Endodermal cell (in vitro differentiated cells): ENCODE measurements at regions not wholly inside any gene's neighbourhood (a gene's known extent, or its start where the extent isn't known, plus 50 kb on each side); places are given as distances from the start of the nearest gene placed in this dataset.

Experiments
- DNase-seq: peaks from one replicate; pipeline ENCODE4 v3.0.0-alpha.2; 2017
- H3K27ac ChIP-seq: 2 replicates; pipeline ENCODE4 v1.5.1; 2013; ENCODE audit warnings: mild to moderate bottlenecking, low read depth, low read length, moderate library complexity
- H3K27me3 ChIP-seq: 2 replicates; pipeline ENCODE4 v1.6.1; 2013; ENCODE audit warnings: mild to moderate bottlenecking, low read length, moderate library complexity; ENCODE audit not compliant: insufficient read depth, control insufficient read depth, poor library complexity, severe bottlenecking
- H3K36me3 ChIP-seq: 2 replicates; pipeline ENCODE4 v1.7.0; 2013; ENCODE audit warnings: mild to moderate bottlenecking, low read length, moderate library complexity; ENCODE audit not compliant: control insufficient read depth, insufficient read depth
- H3K4me1 ChIP-seq: one replicate; pipeline ENCODE4 v1.7.0; 2013; ENCODE audit warnings: low read length; ENCODE audit not compliant: control insufficient read depth, insufficient read depth
- H3K4me3 ChIP-seq: 2 replicates; pipeline ENCODE4 v1.5.1; 2013; ENCODE audit warnings: mild to moderate bottlenecking, low read length, moderate library complexity
- H3K9ac ChIP-seq: 2 replicates; pipeline ENCODE4 v1.6.1; 2013; ENCODE audit warnings: mild to moderate bottlenecking, low read length, moderate library complexity; ENCODE audit not compliant: poor library complexity, severe bottlenecking; ENCODE audit errors: extremely low read depth
- H3K9me3 ChIP-seq: 2 replicates; pipeline ENCODE4 v1.6.1; 2013; ENCODE audit warnings: mild to moderate bottlenecking, low read length, moderate library complexity; ENCODE audit not compliant: control insufficient read depth
- H3K27ac Mint-ChIP-seq: 2 replicates; pipeline ENCODE4 v1.8.0; 2020; ENCODE audit warnings: mixed read lengths
- H3K27me3 Mint-ChIP-seq: 2 replicates; pipeline ENCODE4 v1.8.0; 2021; ENCODE audit warnings: mild to moderate bottlenecking, mixed read lengths; ENCODE audit not compliant: insufficient read depth
- H3K36me3 Mint-ChIP-seq: 2 replicates; pipeline ENCODE4 v1.8.0; 2020; ENCODE audit warnings: low read depth, mixed read lengths
- H3K4me1 Mint-ChIP-seq: 2 replicates; pipeline ENCODE4 v1.8.0; 2020; ENCODE audit warnings: mixed read lengths
- H3K4me3 Mint-ChIP-seq: 2 replicates; pipeline ENCODE4 v1.8.0; 2020; ENCODE audit warnings: mild to moderate bottlenecking, moderate library complexity, mixed read lengths
- H3K9me3 Mint-ChIP-seq: 2 replicates; pipeline ENCODE4 v1.8.0; 2020; ENCODE audit warnings: mild to moderate bottlenecking, mixed read lengths
- WGBS, 2 experiments: methylation state at CpG; one replicate each; pipeline versions ENCODE4 v1.1.5 to v1.1.7; 2013; ENCODE audit warnings: missing lambda C conversion rate in 2 of 2, mixed read lengths in 1 of 2; ENCODE audit not compliant: insufficient coverage in 1 of 2, insufficient read length in 1 of 2; 5-methylcytosine and 5-hydroxymethylcytosine counted together
- TF ChIP-seq, protein P1 (sequence below): fragments of 200-600 bp; sonication (generic); conservative IDR thresholded peaks from 2 replicates; pipeline ENCODE4 v1.5.0; 2021; ENCODE audit warnings: antibody characterized with exemption, mild to moderate bottlenecking

DNA sequence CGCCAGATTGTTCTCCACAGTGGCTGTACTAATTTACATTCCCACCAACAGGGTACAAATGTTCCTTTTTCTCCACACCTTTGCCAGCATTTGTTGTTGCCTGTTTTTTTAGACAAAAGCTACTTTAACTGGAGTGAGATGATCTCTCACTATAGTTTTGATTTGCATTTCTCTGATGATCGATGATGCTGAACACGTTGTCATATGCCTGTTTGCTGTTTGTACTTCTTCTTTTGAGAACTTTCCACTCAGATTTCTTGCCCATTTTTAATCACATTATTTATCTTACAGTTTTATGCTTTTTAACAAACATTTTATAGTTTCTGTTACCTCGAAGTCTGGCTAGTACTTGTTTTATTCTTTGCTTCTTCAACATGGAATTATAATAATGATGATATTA, 643.7 kb upstream of the ALCAM start:
- H3K27me3 Mint-ChIP-seq = no peaks in the 10 kb centered on the region
- H3K4me3 ChIP-seq = no peak overlapping the region

DNA sequence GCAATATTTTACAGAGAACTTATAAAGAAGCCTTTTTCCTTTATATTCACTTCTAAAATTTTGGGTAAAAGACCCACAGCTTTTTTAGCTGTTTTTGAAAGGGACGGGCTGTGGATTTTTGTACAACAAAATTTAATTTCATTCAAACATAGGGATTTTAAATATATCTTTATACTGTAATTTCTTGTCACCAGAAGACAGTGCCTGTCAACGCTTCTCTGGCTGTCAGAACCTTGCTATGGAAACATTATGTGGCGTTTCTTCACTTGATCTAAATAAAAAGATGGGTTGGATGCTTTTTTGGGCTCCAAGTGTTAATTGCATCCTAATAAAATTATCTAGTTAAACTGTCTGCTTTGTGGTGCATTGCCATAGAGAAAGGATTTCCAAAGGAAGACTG, 635.6 kb upstream of the ALCAM start:
- no peaks in the 10 kb centered on the region for H3K27me3 Mint-ChIP-seq
- H3K27ac ChIP-seq = no peak overlapping the region
- TF ChIP-seq, protein P1, sequence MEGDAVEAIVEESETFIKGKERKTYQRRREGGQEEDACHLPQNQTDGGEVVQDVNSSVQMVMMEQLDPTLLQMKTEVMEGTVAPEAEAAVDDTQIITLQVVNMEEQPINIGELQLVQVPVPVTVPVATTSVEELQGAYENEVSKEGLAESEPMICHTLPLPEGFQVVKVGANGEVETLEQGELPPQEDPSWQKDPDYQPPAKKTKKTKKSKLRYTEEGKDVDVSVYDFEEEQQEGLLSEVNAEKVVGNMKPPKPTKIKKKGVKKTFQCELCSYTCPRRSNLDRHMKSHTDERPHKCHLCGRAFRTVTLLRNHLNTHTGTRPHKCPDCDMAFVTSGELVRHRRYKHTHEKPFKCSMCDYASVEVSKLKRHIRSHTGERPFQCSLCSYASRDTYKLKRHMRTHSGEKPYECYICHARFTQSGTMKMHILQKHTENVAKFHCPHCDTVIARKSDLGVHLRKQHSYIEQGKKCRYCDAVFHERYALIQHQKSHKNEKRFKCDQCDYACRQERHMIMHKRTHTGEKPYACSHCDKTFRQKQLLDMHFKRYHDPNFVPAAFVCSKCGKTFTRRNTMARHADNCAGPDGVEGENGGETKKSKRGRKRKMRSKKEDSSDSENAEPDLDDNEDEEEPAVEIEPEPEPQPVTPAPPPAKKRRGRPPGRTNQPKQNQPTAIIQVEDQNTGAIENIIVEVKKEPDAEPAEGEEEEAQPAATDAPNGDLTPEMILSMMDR = no peak
- no peaks in the 10 kb centered on the region for H3K9me3 ChIP-seq
- 90% methylated on average over 2 of the region's 3 CpGs; no CpG with 5 or more reads in 1 of the 2 experiments for WGBS, 2 experiments
- H3K4me3 ChIP-seq = no peak overlapping the region
- no peaks in the 10 kb centered on the region for H3K4me1 ChIP-seq
- no peak overlapping the region for H3K27ac Mint-ChIP-seq
- H3K36me3 Mint-ChIP-seq = no peaks in the 10 kb centered on the region
- no peaks in the 10 kb centered on the region for H3K9me3 Mint-ChIP-seq
- H3K27me3 ChIP-seq = no peaks in the 10 kb centered on the region
- H3K4me1 Mint-ChIP-seq = no peaks in the 10 kb centered on the region
- H3K36me3 ChIP-seq = no peaks in the 10 kb centered on the region
- DNase-seq = no peak
- no peak overlapping the region for H3K4me3 Mint-ChIP-seq
- no peak overlapping the region for H3K9ac ChIP-seq

More for the DNA sequence above, 643.7 kb upstream of the ALCAM start:
- Histone ChIP-seq H3K9ac (no peak overlapping the region), H3K27ac (no peak overlapping the region), H3K27me3 (no peaks in the 10 kb centered on the region), H3K36me3 (no peaks in the 10 kb centered on the region), H3K9me3 (no peaks in the 10 kb centered on the region), H3K4me1 (no peaks in the 10 kb centered on the region)
- Mint-ChIP-seq H3K4me1 (no peaks in the 10 kb centered on the region), H3K27ac (no peak overlapping the region), H3K9me3 (no peaks in the 10 kb centered on the region), H3K36me3 (no peaks in the 10 kb centered on the region), H3K4me3 (no peak overlapping the region)
- WGBS, 2 experiments = 90% methylated on average over 3 of the region's 4 CpGs; no CpG with 5 or more reads in 1 of the 2 experiments
- TF ChIP-seq, protein P1 = no peak
- no peak for DNase-seq

DNA sequence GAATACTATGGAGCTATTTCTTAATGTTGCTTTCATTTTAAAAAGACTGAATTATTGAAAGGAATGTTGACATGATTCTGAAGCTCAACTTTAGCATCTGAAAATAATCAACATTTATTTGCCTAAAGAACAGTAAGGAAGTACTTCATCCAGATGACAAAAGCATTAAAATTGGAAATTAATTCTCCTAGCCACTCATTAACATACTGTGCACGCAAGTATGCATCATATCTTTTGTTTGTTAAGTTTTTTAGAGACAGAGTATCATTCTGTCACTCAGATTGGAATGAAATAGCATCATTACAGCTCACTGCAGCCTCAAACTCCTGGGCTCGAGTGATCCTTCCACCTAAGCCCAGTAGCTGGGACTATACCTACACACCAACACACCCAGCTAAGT, 632.1 kb upstream of the ALCAM start:
- H3K4me3 ChIP-seq = no peak overlapping the region
- no peaks in the 10 kb centered on the region for H3K27me3 ChIP-seq
- H3K27ac ChIP-seq = no peak overlapping the region
- no peaks in the 10 kb centered on the region for H3K4me1 Mint-ChIP-seq
- no peaks in the 10 kb centered on the region for H3K27me3 Mint-ChIP-seq
- no peaks in the 10 kb centered on the region for H3K4me1 ChIP-seq
- H3K9me3 Mint-ChIP-seq = no peaks in the 10 kb centered on the region
- no peaks in the 10 kb centered on the region for H3K36me3 ChIP-seq
- no peak overlapping the region for H3K4me3 Mint-ChIP-seq
- TF ChIP-seq, protein P1 = no peak
- DNase-seq = no peak
- 94 to 100% methylated on average over 1 to 2 of the region's 2 CpGs for WGBS, 2 experiments
- no peak overlapping the region for H3K9ac ChIP-seq
- H3K9me3 ChIP-seq = no peaks in the 10 kb centered on the region
- H3K27ac Mint-ChIP-seq = no peak overlapping the region
- no peaks in the 10 kb centered on the region for H3K36me3 Mint-ChIP-seq
